Keratinocyte (primary cell): ENCODE measurements at regions not wholly inside any gene's neighbourhood (a gene's known extent, or its start where the extent isn't known, plus 50 kb on each side); places are given as distances from the start of the nearest gene placed in this dataset.

Source experiments
- DNase-seq: peaks from one replicate; pipeline ENCODE4 v3.0.0-alpha.2; 2011; ENCODE audit warnings: low read depth, missing footprints, low spot score
- FAIRE-seq: peaks from 2 replicates; lab custom pipeline; 2011; peaks lifted over from hg19 to GRCh38; lab: Jason Lieb, UNC
- H2AFZ ChIP-seq: 2 replicates; pipeline ENCODE4 v1.6.0; 2012; ENCODE audit warnings: low read length, control low read depth, inconsistent platforms; ENCODE audit not compliant: control insufficient read depth
- H3K27ac ChIP-seq: 2 replicates; pipeline ENCODE4 v1.5.1; 2011; ENCODE audit warnings: low read length; ENCODE audit not compliant: control insufficient read depth, insufficient read depth
- H3K27me3 ChIP-seq: 3 replicates; pipeline ENCODE4 v1.6.0; 2011; ENCODE audit warnings: low read length; ENCODE audit not compliant: control insufficient read depth, insufficient read depth; ENCODE audit errors: extremely low read depth
- H3K36me3 ChIP-seq, 2 experiments: 2 replicates in 1 of 2; 3 replicates in 1 of 2; pipeline ENCODE4 v1.5.1; 2011; ENCODE audit warnings: low read length in 2 of 2, mild to moderate bottlenecking in 1 of 2; ENCODE audit not compliant: control insufficient read depth in 2 of 2, insufficient read depth in 2 of 2; ENCODE audit errors: extremely low read depth in 1 of 2
- H3K4me1 ChIP-seq: 3 replicates; pipeline ENCODE4 v1.5.1; 2011; ENCODE audit warnings: low read length; ENCODE audit not compliant: control insufficient read depth, insufficient read depth; ENCODE audit errors: extremely low read depth
- H3K4me2 ChIP-seq: 3 replicates; pipeline ENCODE4 v1.6.0; 2011; ENCODE audit warnings: low read depth, low read length; ENCODE audit not compliant: control insufficient read depth, insufficient read depth; ENCODE audit errors: extremely low read depth
- H3K4me3 ChIP-seq, 3 experiments: fragments of 200-600 bp in 1 of 3; sonication (generic) in 1 of 3; 2 replicates in 2 of 3; 3 replicates in 1 of 3; pipeline ENCODE4 v1.5.1; 2011 to 2016; ENCODE audit warnings: low read length in 3 of 3, mild to moderate bottlenecking in 3 of 3, control low read depth in 2 of 3, inconsistent platforms in 1 of 3, low read depth in 1 of 3, mixed read lengths in 1 of 3, mixed run types in 1 of 3, moderate library complexity in 1 of 3; ENCODE audit not compliant: control insufficient read depth in 2 of 3, insufficient read depth in 2 of 3; ENCODE audit errors: extremely low read depth in 1 of 3
- H3K79me2 ChIP-seq: 2 replicates; pipeline ENCODE4 v1.6.0; 2012; ENCODE audit warnings: low read length; ENCODE audit not compliant: control insufficient read depth, insufficient read depth
- H3K9ac ChIP-seq: 3 replicates; pipeline ENCODE4 v1.6.0; 2011; ENCODE audit warnings: low read length; ENCODE audit not compliant: control insufficient read depth, insufficient read depth; ENCODE audit errors: extremely low read depth
- H3K9me1 ChIP-seq: 3 replicates; pipeline ENCODE4 v1.6.0; 2011; ENCODE audit warnings: low read length; ENCODE audit not compliant: control insufficient read depth, insufficient read depth; ENCODE audit errors: extremely low read depth
- H3K9me3 ChIP-seq: 2 replicates; pipeline ENCODE4 v1.5.1; 2012; ENCODE audit warnings: low read depth, low read length; ENCODE audit not compliant: control insufficient read depth
- H4K20me1 ChIP-seq: 3 replicates; pipeline ENCODE4 v1.6.0; 2011; ENCODE audit warnings: low read length; ENCODE audit not compliant: control insufficient read depth, insufficient read depth; ENCODE audit errors: extremely low read depth
- EZH2 ChIP-seq: IDR thresholded peaks from one replicate; pipeline ENCODE4 v1.6.1; 2012; ENCODE audit warnings: inconsistent platforms, mild to moderate bottlenecking, low read length, moderate library complexity
- dilution Hi-C: fragments of 300-500 bp; cut with MboI; formaldehyde crosslinking; loops from one replicate; pipeline ENCODE4 v1.7.0; 2020; ENCODE audit warnings: low sequenced_read_pairs; ENCODE audit not compliant: extremely low pct_ligation_motif_present
- TF ChIP-seq, protein P1 (sequence below), 3 experiments: IDR thresholded peaks in 1 of 3; conservative IDR thresholded peaks in 1 of 3; optimal IDR thresholded peaks in 1 of 3; 2 replicates in 2 of 3; 3 replicates in 1 of 3; pipeline versions ENCODE3 to v1.5.1; 2011; ENCODE audit warnings: low read length in 3 of 3, mild to moderate bottlenecking in 3 of 3, moderate library complexity in 2 of 3, control low read depth in 1 of 3, inconsistent platforms in 1 of 3; ENCODE audit not compliant: insufficient read depth in 2 of 3; ENCODE audit errors: extremely low read depth in 1 of 3

DNA sequence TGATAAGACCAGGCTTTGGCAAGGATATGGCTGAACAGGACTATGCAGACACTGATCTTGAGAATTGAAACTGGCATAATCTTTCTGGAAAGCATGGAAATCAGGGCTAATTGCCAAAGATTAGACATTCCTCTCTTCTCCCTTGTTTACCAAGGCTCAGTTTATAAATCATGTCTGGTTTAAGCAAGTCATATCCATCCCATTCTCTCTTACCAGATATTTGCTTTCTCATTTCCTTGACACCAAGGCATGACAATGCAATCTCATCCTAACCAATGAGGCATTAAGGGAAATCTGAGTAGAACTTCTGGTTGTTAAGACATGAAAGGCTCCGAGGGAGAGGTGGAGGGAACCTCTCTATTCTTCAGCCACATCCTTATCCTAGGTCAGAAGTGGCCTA is 110.3 kb upstream of the CEP85L start:
- Histone ChIP-seq H3K9me3 (no peaks in the 10 kb centered on the region), H3K4me3 (no peak overlapping the region), H3K27ac (no peak overlapping the region), H3K79me2 (no peaks in the 10 kb centered on the region), H2AFZ (no peak overlapping the region), H3K9me1 (no peaks in the 10 kb centered on the region), H3K36me3 (no peaks in the 10 kb centered on the region), H3K4me1 (no peaks in the 10 kb centered on the region), H3K9ac (no peak overlapping the region), H4K20me1 (no peaks in the 10 kb centered on the region), H3K4me2 (no peak overlapping the region), H3K27me3 (no peaks in the 10 kb centered on the region)
- no peak for FAIRE-seq
- dilution Hi-C loops = no loop called here
- no peak for DNase-seq
- no peak for TF ChIP-seq EZH2
- TF ChIP-seq, protein P1, sequence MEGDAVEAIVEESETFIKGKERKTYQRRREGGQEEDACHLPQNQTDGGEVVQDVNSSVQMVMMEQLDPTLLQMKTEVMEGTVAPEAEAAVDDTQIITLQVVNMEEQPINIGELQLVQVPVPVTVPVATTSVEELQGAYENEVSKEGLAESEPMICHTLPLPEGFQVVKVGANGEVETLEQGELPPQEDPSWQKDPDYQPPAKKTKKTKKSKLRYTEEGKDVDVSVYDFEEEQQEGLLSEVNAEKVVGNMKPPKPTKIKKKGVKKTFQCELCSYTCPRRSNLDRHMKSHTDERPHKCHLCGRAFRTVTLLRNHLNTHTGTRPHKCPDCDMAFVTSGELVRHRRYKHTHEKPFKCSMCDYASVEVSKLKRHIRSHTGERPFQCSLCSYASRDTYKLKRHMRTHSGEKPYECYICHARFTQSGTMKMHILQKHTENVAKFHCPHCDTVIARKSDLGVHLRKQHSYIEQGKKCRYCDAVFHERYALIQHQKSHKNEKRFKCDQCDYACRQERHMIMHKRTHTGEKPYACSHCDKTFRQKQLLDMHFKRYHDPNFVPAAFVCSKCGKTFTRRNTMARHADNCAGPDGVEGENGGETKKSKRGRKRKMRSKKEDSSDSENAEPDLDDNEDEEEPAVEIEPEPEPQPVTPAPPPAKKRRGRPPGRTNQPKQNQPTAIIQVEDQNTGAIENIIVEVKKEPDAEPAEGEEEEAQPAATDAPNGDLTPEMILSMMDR (optimal IDR thresholded peaks at IDR 0.05 in 1 of 3, IDR thresholded peaks at IDR 0.05 in 1 of 3, conservative IDR thresholded peaks at IDR 0.05 in 1 of 3; ENCODE audit: extremely low read depth in 1 of 3, insufficient read depth in 2 of 3, low read length in 3 of 3) = no peak

GRCh38 chr6:118758946-118759345 is 107.6 kb upstream of the CEP85L start:
- no peaks in the 10 kb centered on the region for H3K36me3 ChIP-seq
- dilution Hi-C loops = no loop called here
- FAIRE-seq (no peak), DNase-seq (no peak)
- H3K4me2 ChIP-seq = no peak overlapping the region
- no peak overlapping the region for H2AFZ ChIP-seq
- H3K4me3 ChIP-seq = no peak overlapping the region
- H3K27ac ChIP-seq = no peak overlapping the region
- no peaks in the 10 kb centered on the region for H3K27me3 ChIP-seq
- no peaks in the 10 kb centered on the region for H3K9me1 ChIP-seq
- H3K4me1 ChIP-seq = no peaks in the 10 kb centered on the region
- no peaks in the 10 kb centered on the region for H3K9me3 ChIP-seq
- no peak overlapping the region for H3K9ac ChIP-seq
- TF ChIP-seq, protein P1 (optimal IDR thresholded peaks at IDR 0.05 in 1 of 3, IDR thresholded peaks at IDR 0.05 in 1 of 3, conservative IDR thresholded peaks at IDR 0.05 in 1 of 3; ENCODE audit: extremely low read depth in 1 of 3, insufficient read depth in 2 of 3, low read length in 3 of 3) = no peak
- no peak for TF ChIP-seq EZH2
- no peaks in the 10 kb centered on the region for H3K79me2 ChIP-seq
- no peaks in the 10 kb centered on the region for H4K20me1 ChIP-seq
